ENCODE measurements at regions not wholly inside any gene's neighbourhood (a gene's known extent, or its start where the extent isn't known, plus 50 kb on each side); places are given as distances from the start of the nearest gene placed in this dataset.

GRCh38 chr12:132401982-132402381, 72.6 kb upstream of the GALNT9 start:
- TF ChIP-seq CTCF (conservative IDR thresholded peaks at IDR 0.05) (no peak), EZH2 (IDR thresholded peaks at IDR 0.05; ENCODE audit: low read depth) (no peak)
